ENCODE measurements at regions not wholly inside any gene's neighbourhood (a gene's known extent, or its start where the extent isn't known, plus 50 kb on each side); places are given as distances from the start of the nearest gene placed in this dataset.

- no peak overlapping the region for H3K27ac ChIP-seq (ENCODE audit: low read depth in 1 of 2, low read length in 2 of 2)
- no peaks in the 10 kb centered on the region for H3K27me3 ChIP-seq (ENCODE audit: control insufficient read depth in 4 of 4, insufficient read depth in 4 of 4, low read length in 3 of 4)
- WGBS = 100% methylated on average over 1 of the region's 1 CpG
- H3K4me3 ChIP-seq (ENCODE audit: low read depth in 1 of 3, low read length in 3 of 3) = no peak overlapping the region
- TF ChIP-seq CTCF (IDR thresholded peaks at IDR 0.05; ENCODE audit: low read depth, low read length, missing input control) = peak; percentile 8
- TF ChIP-seq SP1 (IDR thresholded peaks at IDR 0.05) = no peak
- TF ChIP-seq HNF4A (conservative IDR thresholded peaks at IDR 0.05) = no peak
- no peak for TF ChIP-seq RAD21 (IDR thresholded peaks at IDR 0.05)
- no peak for TF ChIP-seq REST (IDR thresholded peaks at IDR 0.05)
- TF ChIP-seq ZBTB33 (IDR thresholded peaks at IDR 0.05) = no peak
- no peak overlapping the region for H3K9ac ChIP-seq (ENCODE audit: low read depth in 1 of 2, low read length in 2 of 2)
- no peaks in the 10 kb centered on the region for H3K9me3 ChIP-seq (ENCODE audit: control insufficient read depth in 4 of 4, low read length in 3 of 4)
- no peaks in the 10 kb centered on the region for H3K4me1 ChIP-seq (ENCODE audit: control insufficient read depth in 4 of 4, insufficient read depth in 4 of 4, low read length in 3 of 4)
- no peak for DNase-seq (ENCODE audit: low spot score)
- no peaks in the 10 kb centered on the region for H3K36me3 ChIP-seq (ENCODE audit: control insufficient read depth in 4 of 4, insufficient read depth in 3 of 4, low read depth in 1 of 4, low read length in 3 of 4)
These were observed 141.2 kb upstream of the TWIST2 start for GRCh38 chr2:238706673-238707072.

GRCh38 chr2:238709325-238710025, 138.4 kb upstream of the TWIST2 start:
- 81% methylated on average over 6 of the region's 6 CpGs for WGBS
- Histone ChIP-seq H3K27ac (ENCODE audit: low read depth in 1 of 2, low read length in 2 of 2) (no peak overlapping the region), H3K9ac (ENCODE audit: low read depth in 1 of 2, low read length in 2 of 2) (no peak overlapping the region), H3K4me1 (ENCODE audit: control insufficient read depth in 4 of 4, insufficient read depth in 4 of 4, low read length in 3 of 4) (no peaks in the 10 kb centered on the region), H3K36me3 (ENCODE audit: control insufficient read depth in 4 of 4, insufficient read depth in 3 of 4, low read depth in 1 of 4, low read length in 3 of 4) (no peaks in the 10 kb centered on the region), H3K4me3 (ENCODE audit: low read depth in 1 of 3, low read length in 3 of 3) (no peak overlapping the region), H3K9me3 (ENCODE audit: control insufficient read depth in 4 of 4, low read length in 3 of 4) (no peaks in the 10 kb centered on the region), H3K27me3 (ENCODE audit: control insufficient read depth in 4 of 4, insufficient read depth in 4 of 4, low read length in 3 of 4) (no peaks in the 10 kb centered on the region)
- no peak for DNase-seq (ENCODE audit: low spot score)
- peak; percentile 13 to 30 for TF ChIP-seq RXRA (IDR thresholded peaks at IDR 0.05)
- no peak for TF ChIP-seq FOXA2 (IDR thresholded peaks at IDR 0.05)
- peak; percentile 85 for TF ChIP-seq NR2F2 (IDR thresholded peaks at IDR 0.05)
